Endometrial microvascular endothelial cells (primary cell): ENCODE measurements at regions not wholly inside any gene's neighbourhood (a gene's known extent, or its start where the extent isn't known, plus 50 kb on each side); places are given as distances from the start of the nearest gene placed in this dataset.

ENCODE experiments used
- in situ Hi-C: cut with HindIII; loops from 2 replicates; pipeline ENCODE4 v1.10.0; 2017; ENCODE audit warnings: low sequenced_read_pairs, low pct_unique_long_range_greater_than_20kb; ENCODE audit errors: inconsistent ontology term

GRCh38 chr21:15148437-15148836, 83.6 kb upstream of the NRIP1 start:
- in situ Hi-C loops: no loop called here

GRCh38 chr21:15149600-15150224, 84.9 kb upstream of the NRIP1 start:
- in situ Hi-C loops: no loop called here

- in situ Hi-C loops: no loop called here
Observed at GRCh38 chr21:15151385-15152103, 86.7 kb upstream of the NRIP1 start.

- in situ Hi-C loops: no loop called here
Observed at GRCh38 chr21:15152591-15152990, 87.8 kb upstream of the NRIP1 start.

GRCh38 chr21:15159382-15160020, 94.7 kb upstream of the NRIP1 start:
- in situ Hi-C loops: no loop called here

- in situ Hi-C loops: no loop called here
Observed at GRCh38 chr21:15160136-15160535, 95.3 kb upstream of the NRIP1 start.

- in situ Hi-C loops: no loop called here
Observed at GRCh38 chr21:15162921-15163320, 98.1 kb upstream of the NRIP1 start.

- in situ Hi-C loops: no loop called here
Observed at GRCh38 chr21:15164273-15164672, 99.5 kb upstream of the NRIP1 start.

GRCh38 chr21:15164678-15165303, 100.0 kb upstream of the NRIP1 start:
- in situ Hi-C loops: no loop called here

- in situ Hi-C loops: no loop called here
Observed at GRCh38 chr21:15170614-15171013, 105.8 kb upstream of the NRIP1 start.

- in situ Hi-C loops: no loop called here
Observed at GRCh38 chr21:15171546-15171945, 106.7 kb upstream of the NRIP1 start.

- in situ Hi-C loops: no loop called here
Observed at GRCh38 chr21:15172963-15173362, 108.2 kb upstream of the NRIP1 start.

GRCh38 chr21:15174923-15175322, 110.1 kb upstream of the NRIP1 start:
- in situ Hi-C loops: no loop called here

GRCh38 chr21:15182731-15183130, 117.9 kb upstream of the NRIP1 start:
- in situ Hi-C loops: no loop called here

GRCh38 chr21:15183813-15184257, 119.0 kb upstream of the NRIP1 start:
- in situ Hi-C loops: no loop called here

- in situ Hi-C loops: no loop called here
Observed at GRCh38 chr21:15190412-15190811, 125.6 kb upstream of the NRIP1 start.

- in situ Hi-C loops: no loop called here
Observed at GRCh38 chr21:15190837-15191236, 126.0 kb upstream of the NRIP1 start.

GRCh38 chr21:15191342-15191741, 126.5 kb upstream of the NRIP1 start:
- in situ Hi-C loops: no loop called here

- in situ Hi-C loops: no loop called here
Observed at GRCh38 chr21:15192243-15192642, 127.4 kb upstream of the NRIP1 start.

GRCh38 chr21:15193937-15194336, 129.1 kb upstream of the NRIP1 start:
- in situ Hi-C loops: no loop called here
